Activated CD8-positive, alpha-beta memory T cell treated with anti-CD3 and anti-CD28 coated beads, Interleukin-2, amount 50 U/mL, for 24 hours (primary cell): ENCODE measurements at regions not wholly inside any gene's neighbourhood (a gene's known extent, or its start where the extent isn't known, plus 50 kb on each side); places are given as distances from the start of the nearest gene placed in this dataset.

Source experiments
- DNase-seq: peaks from one replicate; pipeline ENCODE4 v3.0.0-alpha.2; 2020; ENCODE audit errors: extremely low read depth

DNA sequence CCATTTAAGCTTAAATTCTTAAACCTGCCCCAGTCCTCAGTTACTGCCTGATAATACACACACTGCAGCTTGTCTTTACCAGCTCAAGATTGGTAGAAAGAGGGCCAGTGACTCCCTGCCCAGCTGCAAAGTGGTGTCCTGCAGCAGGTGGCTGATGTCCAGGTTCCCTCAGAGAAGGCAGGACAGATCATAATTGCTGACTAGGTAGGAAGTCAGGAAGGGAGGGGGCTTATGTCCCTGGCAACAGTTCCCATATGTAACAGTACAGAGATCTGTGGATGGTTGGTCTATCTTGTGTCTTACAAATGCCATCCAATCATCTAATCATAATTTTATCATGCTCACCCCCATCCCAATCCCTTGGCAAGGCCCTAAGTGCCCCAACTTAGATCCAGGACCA lies 492.1 kb upstream of the PPP2R3A start:
- DNase-seq: no peak

DNA sequence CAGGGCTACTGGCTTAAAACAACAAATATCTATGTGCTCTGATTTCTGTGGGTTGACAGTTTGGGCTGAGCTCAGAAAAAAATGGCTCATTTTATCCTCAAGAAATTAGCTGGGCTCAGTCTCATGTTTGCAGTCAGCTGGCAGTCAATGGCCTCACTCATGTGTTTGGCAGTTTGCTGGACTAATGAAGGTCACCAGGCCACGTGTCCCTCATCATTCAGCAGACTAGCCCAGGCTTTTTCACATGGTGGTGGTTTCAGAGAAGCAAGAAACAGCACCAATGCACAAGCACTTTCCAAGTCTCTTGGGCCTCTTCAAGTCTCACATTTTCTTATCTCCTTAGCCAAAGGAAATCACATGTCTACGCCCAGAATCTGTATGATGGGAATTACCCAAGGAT lies 478.3 kb upstream of the PPP2R3A start:
- no peak for DNase-seq

DNA sequence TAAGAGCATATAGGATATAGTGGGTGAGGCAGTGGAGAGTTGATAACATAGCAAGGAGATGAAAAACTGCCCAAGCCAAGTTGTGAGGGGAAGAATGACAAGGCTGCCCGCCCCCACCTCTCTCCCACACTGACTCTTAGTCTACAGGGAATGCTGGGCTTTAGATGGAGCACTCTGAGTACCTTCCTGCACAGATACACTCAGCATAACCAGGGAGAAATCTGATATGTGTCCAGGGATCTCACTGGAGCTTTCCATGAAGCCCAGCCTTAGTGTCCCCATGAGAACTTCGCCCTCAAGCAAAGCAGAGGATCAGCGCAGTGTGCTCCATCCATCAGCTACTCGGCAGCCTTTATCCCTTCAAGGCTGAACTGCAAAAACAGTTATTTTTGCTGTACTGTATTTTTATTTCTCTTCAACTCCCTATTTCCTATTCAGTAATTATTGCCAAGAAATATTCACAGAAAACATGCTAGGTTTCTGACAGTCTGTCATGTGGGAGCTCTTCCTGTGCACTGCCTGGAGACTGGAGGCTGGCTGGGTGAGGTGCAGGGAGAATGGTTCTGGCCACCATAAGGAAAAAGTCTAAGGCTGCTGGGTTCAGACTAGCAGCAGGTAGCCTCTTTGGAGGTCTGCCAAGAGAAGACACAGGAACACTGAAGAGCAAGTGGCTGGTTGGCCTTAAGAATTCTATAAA lies 475.2 kb upstream of the PPP2R3A start:
- DNase-seq: no peak

DNA sequence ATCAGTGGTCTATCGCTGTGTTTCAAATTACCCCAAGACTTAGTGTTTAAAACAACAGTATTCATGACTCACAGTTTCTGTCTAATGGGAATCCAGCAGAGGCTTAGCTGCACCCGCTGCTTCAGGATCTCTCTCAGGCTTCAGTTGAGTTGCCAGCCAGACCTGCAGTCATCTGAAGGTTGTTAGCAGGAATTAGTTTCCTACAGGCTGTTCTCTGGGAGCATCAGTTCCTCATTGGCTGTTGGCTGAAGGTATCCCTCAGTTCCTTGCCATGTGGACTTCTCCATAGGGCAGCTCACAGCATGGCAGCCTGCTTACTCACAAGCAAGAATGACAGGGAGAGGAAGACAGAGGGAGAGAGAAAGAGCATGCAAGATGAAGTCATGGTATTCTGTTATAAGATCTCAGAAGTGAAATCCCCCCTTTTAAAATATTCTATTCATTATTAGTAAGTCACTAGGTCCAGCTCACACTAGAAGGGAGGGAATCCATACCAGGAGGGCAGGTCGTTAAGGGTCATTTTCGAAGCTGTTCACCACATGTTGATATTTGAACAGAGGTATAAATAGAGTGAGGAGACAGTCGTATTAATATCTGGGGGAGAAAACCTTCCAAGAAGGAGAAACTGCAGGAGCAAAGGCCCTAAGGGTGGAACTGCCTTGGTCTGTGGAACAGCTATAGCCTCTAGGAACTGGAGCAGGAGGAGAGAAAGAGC lies 473.9 kb upstream of the PPP2R3A start:
- DNase-seq: no peak

DNA sequence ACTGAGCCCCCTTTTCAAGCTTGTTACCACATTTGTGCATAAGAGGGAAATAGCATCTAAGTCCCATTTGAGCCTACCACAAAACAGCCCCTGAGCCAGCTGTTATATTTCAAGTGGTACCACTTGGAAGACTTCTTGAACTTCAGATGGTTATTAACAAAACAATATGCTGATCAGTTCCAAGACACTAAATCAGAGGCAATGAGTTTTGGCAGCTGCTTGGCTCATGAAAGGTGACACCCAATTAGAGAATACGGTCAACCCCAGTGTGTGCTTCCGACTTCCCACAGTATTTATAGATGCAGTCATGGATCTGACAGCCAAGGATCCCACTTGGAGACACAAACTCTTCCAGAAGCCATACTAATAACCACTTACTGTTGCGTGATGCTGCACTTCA lies 469.6 kb upstream of the PPP2R3A start:
- no peak for DNase-seq

DNA sequence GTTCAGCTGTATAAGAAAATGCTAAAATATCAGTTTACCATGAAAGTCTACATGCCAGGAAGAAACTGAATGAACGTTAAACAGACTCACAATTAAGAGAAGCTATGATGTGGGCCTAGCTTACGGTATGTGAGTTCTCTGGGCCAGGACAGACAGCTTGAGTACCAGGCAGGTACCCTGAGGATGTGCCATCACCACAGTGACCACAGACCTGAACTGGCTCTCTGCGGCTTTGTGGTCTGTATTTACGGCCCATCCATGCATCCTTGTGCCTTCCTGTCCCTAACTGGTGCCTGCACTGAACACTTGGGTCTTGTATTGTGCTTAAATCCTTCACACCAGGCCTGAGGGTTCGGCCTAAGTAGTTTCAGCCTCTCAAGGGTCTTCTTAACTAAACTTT lies 467.5 kb upstream of the PPP2R3A start:
- DNase-seq: no peak

DNA sequence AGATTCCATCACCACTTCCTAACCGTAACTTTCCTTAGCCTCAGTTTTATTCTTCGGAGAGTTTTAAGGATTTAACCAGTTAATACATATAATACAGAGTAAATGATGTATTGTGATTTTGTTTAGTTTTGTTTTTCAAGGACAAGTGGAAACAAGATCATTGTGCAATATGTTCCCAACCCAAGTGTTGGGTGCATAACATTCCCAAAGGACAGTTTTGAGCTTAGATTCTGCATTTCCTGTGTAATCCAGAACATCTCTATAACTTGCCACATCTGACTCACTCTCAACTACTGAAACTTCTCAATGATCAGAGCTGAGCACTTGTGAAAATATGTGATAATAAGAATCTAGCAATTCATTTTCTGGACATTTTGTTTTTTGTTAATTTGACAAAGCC lies 466.1 kb upstream of the PPP2R3A start:
- no peak for DNase-seq

DNA sequence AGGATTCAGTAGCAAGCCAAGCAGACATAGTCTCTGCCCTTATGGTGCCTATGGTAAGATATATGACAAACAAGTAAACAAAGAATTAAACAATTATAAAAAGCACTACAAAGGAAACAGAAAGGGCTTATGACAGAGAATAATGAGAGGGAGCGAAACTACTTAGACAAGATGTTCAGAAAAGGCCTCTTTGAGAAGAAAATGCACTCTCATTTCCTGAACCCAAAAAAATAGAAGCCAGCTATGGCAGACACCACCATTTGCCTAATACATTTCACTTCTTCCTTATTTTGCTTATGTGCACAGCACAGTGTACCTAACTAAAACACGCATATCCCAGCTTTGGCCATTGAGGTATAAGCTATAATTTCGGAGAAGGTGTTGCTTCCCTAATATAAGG lies 465.5 kb upstream of the PPP2R3A start:
- no peak for DNase-seq

DNA sequence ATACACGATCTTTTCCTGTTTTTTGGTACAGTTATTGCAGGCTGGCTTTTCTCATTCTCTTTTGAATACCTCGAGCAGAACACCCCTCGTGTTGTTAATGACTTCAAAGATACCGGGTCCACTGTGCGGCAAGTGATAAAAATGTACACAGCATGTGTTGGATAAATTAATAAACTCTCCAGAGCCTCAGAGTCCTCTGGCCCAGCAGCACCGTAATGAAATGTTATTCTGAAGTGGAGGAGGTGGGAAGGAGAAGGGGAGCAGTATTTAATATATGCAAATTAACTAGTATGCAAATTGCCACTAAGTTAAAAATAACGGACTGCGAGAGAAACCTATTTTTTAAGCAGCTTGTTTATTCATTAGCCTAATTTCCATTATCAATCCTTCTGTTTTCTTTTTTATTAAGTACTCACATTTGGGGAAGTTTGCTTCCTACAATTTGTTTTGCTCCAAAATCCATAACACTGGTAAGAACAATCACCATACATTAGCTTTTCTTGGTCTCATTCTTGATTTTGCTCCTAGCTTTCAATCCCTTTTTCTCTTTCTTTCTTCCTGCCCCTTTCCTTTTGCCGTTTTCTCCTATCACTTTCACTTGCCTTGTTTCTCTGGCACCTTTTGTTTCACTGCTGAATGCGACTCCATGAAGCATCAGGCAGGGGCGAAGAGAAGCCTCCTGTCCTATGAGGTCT lies 462.3 kb upstream of the PPP2R3A start:
- DNase-seq: no peak

DNA sequence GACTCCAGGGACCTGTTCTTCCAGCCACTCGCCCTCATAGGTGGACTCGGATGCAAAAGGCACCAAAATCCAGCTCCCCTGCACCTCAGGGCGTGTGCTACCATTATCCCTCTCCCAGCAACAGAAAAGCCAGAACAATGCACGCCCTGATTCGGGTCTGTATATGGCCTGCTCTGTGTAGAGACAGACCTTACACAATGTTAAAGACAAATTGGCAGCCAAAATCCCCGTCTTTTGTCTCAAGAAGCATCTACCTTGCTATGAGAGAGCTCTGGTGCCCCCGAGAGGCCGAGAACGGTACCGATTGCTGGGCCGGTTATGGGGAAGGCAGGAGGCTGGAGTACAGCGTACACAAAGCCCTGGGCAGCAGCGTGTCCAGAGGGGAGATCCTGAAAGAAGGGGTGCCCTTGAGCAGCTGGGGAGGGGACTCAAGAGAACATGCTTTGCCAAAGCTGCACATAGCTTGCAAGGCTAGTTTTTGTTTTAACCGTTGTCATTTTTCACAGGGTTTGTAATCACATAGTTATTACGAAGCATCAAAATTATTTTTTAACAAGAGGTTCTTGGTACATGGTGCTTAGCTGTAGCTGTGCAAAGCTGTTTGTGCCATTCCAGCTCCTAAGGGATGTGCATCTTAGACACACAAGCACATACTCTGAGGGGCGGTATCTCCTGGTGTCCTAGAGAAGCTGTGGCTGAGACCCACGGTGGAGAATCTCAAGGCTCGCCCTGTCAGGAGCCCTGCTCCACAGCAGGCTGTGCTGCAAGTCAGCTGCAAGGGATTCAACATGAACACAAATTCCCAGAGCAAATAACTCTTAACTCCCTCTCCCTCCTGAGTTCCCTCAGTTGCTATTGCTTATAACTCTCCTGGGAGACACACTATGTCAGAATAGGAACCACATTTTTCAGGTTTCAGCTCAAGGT lies 461.5 kb upstream of the PPP2R3A start:
- DNase-seq: no peak

DNA sequence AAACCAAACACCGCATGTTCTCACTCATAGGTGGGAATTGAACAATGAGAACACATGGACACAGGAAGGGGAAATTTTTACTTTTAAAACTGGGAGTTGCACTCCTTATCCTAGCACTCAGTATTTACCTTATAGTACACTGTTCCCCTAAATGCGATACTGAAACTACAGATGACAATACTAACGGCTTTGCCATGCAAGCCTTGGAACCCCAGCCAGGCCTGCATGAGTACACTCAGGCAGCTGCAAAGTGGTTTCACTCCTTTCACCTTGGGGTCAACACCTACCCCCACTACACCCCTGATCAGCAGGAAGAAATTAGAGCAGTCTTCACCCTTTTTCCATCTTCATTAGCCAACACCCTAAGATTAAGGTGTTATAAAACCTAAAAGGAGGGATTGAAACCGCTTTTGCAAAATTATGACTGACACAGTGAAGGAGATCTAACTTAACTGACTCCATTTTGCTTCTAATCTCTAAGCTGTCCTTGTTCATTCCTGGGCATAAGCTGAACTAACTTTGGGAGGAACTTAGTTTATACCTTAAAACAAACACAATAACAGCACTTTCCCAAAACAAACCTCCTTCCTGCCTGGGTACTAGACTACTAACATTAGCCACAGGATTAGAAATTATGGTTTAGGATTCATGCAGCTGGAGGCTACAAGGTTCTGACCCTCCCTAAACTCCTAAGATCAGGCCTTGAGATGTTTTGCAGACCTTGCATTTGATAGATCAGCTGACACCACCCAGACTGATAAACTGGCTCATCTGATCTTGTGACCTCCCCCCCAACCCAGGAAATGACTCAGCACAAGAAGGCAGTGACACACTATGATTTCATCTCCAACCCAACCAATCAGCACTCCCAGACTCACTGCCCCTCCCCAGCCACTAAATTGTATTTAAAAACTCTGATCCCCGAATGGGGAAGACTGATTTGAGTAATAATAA lies 452.1 kb upstream of the PPP2R3A start:
- no peak for DNase-seq

DNA sequence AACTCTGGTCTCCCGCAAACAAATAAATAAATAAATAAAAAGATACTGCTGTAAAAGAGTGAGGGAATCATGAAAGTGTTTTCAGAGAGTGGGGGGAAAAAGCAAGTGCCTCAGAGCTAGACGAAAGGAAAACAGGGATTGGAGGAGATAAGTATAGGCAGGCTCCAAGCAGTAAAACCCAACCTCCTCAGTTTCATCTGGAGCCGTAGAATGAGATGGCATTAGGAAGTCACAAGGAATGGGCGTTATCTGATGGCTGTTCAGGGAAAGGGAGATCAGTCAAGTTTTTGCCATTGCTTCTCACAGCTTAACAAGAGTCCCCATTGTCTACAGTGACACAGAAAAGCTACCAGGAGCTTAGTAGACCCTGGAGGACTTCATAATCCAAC lies 451.5 kb upstream of the PPP2R3A start:
- no peak for DNase-seq

DNA sequence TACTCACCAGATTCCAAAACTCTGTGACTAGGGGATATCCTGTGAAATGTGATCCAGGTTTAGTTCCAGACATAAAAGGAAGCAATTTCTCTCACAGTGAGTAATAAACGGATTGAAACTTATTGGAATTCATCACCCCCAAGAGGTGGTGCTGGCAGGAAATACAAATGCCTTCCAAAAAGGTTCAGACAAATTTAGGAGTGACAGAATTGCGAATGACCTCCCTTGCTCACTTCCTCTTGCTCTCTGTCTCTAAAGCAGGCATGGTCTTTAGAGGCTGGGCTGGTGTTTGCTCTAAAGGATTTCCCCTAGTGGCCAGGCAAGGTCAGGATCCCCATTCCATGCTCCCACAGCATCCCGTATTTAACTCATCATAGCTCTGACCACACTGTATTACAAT lies 449.4 kb upstream of the PPP2R3A start:
- DNase-seq: no peak

DNA sequence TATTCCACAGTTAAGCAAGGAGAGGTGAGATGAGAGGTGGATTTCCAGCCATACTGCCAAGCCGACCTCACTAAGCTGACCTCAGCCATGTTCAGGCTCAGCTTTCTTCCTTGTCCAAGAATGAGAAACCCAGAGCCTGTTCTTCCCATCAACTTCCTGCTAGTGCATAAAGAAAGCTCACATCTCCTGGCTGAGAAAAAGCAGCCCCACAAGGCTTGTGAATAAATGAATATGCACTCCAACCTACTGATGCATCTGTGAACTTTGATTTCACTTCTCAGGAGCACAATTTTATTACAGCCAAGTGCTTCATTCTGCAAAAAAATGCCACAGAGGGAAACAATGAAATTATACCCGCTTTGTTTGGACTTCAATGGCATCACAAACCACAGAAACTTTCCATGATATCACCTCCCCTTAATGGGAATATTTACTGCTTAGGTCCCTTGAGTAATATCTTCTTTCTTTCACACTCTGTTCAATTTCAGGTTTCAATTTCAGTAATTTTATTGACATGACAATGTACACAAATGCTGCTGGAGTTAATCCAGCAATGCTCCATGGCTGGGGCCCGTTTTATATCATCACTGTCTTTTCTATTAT lies 437.0 kb upstream of the PPP2R3A start:
- DNase-seq: no peak

DNA sequence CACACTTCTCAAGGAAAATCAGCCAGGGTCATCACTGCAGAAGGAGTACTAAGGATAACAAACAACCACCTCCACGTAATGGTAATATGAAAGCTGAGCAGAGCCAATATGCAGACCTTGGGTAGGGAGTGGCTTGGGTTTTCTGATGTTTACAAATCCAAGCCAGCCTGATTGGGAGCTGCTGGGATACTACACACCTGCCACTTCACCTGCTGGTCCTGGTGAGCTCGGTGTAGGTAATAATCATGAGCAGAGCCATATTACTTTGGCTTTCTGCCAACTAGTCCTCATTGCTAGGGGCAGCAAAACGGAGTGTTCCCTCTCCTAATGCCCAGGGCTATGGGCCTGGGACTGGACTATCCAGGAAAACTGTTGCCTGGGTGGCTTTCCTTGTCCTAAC lies 433.5 kb upstream of the PPP2R3A start:
- no peak for DNase-seq

DNA sequence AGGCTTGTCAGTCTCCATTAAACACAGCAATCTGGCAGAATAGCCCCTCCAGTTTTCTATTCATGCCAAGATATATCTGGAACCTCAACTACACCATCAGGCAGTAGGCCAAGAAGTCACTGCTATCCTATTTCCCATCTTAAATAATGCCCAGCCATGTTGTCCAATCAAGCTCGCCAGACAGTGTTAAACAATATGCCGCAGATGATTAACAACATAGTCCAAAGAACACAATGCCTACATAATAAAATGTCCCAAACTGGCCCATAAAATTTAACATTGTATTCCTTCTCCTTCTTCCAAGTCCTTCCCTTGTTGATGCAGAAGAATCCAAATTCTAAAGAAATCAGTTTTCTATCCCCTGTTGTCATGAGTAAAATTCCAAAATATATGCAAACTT lies 427.4 kb upstream of the PPP2R3A start:
- no peak for DNase-seq

DNA sequence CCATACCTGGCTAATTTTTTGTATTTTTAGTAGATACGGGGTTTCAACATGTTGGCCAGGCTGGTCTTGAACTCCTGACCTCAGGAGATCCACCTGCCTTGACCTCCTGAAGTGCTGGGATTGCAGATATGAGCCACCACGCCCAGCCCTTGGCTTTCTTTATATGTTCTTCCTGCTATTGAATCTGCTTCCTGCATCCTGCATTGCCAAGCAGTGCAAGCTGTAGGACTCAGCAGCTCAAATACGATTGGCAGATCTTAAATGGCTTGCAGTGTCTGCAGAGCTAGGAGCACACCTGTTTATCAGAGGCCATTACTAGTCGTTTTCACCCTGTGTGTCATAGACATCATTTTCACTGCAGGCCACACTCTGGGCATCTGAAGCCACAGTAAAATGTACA lies 426.2 kb upstream of the PPP2R3A start:
- DNase-seq: no peak

DNA sequence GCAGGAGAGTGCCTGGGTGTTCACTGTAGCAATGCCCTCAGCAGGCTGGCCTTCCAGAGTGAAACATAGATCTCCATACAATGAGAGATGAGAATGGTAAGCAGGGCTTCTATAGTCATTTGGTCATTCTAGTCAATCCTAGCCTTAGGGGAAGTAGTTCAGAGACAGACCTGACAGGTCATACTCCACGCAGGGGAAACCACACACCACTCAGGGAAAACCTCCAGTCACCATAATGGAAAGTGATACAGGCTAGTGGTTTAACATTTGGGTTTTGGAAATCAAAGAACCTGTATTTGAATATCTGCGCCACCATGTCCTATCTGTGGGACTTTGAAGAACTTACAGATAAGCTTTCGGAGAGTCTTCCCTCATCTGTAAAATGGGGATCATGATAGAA lies 425.7 kb upstream of the PPP2R3A start:
- DNase-seq: no peak

DNA sequence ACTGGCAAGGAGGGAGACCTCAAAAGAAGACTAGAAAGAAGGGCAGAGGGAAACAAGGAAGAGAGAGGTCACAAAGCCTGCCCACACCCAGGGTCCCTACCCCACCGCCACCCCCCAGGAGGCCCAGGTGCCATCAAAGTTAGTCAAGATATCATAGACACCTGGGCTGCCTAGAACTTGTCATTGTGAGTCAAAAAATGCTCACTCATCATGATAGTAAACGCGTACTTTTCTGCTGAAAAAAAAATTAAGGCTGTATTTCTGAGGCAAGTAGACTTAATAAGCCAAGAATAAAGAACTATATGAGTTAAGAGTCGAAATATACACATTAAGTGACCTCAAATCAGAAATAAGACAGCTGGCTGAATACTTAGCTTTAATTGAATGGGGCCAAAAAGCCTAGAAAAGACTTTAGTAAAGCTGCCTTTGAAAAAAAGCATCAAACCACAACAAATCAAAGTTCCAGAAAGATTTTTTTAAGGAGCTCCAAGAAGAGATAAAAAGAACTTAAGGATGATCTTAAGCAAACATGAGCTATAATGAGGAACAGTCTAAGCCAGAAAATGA lies 415.5 kb upstream of the PPP2R3A start:
- no peak for DNase-seq

DNA sequence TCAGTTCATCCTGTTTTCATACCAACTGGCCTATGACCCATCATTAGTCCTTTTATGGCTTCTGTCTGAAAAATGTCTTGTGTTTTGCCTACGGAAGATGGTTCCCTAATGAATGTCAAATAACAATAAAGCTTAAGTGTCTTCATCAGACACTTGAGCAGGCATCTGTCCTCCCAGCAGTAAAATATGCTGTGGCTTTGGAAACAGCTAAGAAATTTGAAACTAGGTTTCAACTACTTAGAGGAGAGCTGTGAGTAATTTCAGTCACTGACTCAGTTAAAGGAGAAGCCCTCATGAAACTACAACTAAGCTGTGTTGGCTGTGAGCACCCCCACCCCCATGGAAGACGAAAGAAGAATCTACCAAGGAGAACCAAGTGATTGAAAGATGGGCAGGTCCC lies 409.4 kb upstream of the PPP2R3A start:
- no peak for DNase-seq
